Liver (tissue), 3 donors: ENCODE measurements at regions not wholly inside any gene's neighbourhood (a gene's known extent, or its start where the extent isn't known, plus 50 kb on each side); places are given as distances from the start of the nearest gene placed in this dataset.

Experiments used
- EGR1 ChIP-seq, 2 donors: IDR thresholded peaks; 2 replicates each; pipeline ENCODE4 v1.6.1; 2016 to 2018; ENCODE audit warnings: antibody characterized with exemption in 2 of 2, low read depth in 2 of 2
- FOXA2 ChIP-seq: IDR thresholded peaks from 2 replicates; pipeline ENCODE4 v1.6.1; 2016; ENCODE audit warnings: antibody characterized with exemption
- JUND ChIP-seq, 2 donors: IDR thresholded peaks; 2 replicates each; pipeline ENCODE4 v1.6.1; 2016; ENCODE audit warnings: antibody characterized with exemption in 2 of 2
- NR2F2 ChIP-seq: IDR thresholded peaks from 2 replicates; pipeline ENCODE4 v1.6.1; 2016; ENCODE audit warnings: antibody characterized with exemption
- REST ChIP-seq: IDR thresholded peaks from 2 replicates; pipeline ENCODE4 v1.6.1; 2016; ENCODE audit warnings: antibody characterized with exemption, mild to moderate bottlenecking
- TAF1 ChIP-seq: conservative IDR thresholded peaks from 2 replicates; pipeline ENCODE4 v1.6.1; 2016; ENCODE audit warnings: antibody characterized with exemption, mild to moderate bottlenecking
- ZBTB33 ChIP-seq: IDR thresholded peaks from 2 replicates; pipeline ENCODE4 v1.6.1; 2016; ENCODE audit warnings: antibody characterized with exemption
- TF ChIP-seq, protein P1 (sequence below): fragments of 150-350 bp; IDR thresholded peaks from 2 replicates; pipeline ENCODE4 v1.5.1; 2017; ENCODE audit warnings: improper control_type of control experiment, low read depth, low read length; ENCODE audit not compliant: missing input control
- TF ChIP-seq, protein P2 (sequence below): IDR thresholded peaks from 2 replicates; pipeline ENCODE4 v1.6.1; 2016; ENCODE audit warnings: antibody characterized with exemption
- donor health status: healthy.
- donor health status: healthy.

DNA sequence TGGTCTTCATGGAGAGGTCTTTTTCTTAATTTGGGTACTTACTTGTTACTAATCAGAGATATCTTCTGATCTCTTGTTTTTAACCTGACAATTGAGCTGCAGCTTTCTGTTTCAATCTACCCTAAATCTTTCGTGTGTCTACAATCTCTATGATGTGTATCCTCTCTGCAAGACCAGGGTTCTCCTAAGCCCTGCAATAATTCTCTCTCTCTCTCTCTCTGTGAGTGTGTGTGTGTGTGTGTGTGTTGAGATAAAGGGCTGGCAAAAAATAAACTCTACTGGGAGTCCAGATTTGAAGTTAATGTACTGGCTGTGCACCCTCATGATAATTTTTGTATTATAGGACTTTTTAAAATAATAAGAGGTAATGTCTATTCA is 57.8 kb upstream of the FBXL7 start:
- TF ChIP-seq NR2F2 (no peak), TAF1 (no peak), EGR1 (IDR thresholded peaks at IDR 0.05; ENCODE audit: low read depth in 2 of 2) (no peak), FOXA2 (no peak), REST (no peak), JUND (IDR thresholded peaks at IDR 0.05) (no peak), ZBTB33 (no peak)
- TF ChIP-seq, protein P1, sequence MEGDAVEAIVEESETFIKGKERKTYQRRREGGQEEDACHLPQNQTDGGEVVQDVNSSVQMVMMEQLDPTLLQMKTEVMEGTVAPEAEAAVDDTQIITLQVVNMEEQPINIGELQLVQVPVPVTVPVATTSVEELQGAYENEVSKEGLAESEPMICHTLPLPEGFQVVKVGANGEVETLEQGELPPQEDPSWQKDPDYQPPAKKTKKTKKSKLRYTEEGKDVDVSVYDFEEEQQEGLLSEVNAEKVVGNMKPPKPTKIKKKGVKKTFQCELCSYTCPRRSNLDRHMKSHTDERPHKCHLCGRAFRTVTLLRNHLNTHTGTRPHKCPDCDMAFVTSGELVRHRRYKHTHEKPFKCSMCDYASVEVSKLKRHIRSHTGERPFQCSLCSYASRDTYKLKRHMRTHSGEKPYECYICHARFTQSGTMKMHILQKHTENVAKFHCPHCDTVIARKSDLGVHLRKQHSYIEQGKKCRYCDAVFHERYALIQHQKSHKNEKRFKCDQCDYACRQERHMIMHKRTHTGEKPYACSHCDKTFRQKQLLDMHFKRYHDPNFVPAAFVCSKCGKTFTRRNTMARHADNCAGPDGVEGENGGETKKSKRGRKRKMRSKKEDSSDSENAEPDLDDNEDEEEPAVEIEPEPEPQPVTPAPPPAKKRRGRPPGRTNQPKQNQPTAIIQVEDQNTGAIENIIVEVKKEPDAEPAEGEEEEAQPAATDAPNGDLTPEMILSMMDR: no peak
- TF ChIP-seq, protein P2, sequence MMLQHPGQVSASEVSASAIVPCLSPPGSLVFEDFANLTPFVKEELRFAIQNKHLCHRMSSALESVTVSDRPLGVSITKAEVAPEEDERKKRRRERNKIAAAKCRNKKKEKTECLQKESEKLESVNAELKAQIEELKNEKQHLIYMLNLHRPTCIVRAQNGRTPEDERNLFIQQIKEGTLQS: no peak
